Natural killer cell (primary cell): ENCODE measurements at regions not wholly inside any gene's neighbourhood (a gene's known extent, or its start where the extent isn't known, plus 50 kb on each side); places are given as distances from the start of the nearest gene placed in this dataset.

Experiments used
- ATAC-seq, 3 donors: fragments of 150-1000 bp in 2 of 3; fragments of 200-7000 bp in 1 of 3; cut with Tn5 transposase; 1 replicate in 1 of 3; 2 replicates in 2 of 3; pipeline ENCODE4 v1.10.0; 2021; ENCODE audit warnings: mild to moderate bottlenecking in 2 of 3, moderate library complexity in 2 of 3
- DNase-seq, 2 donors: peaks; one replicate each; pipeline versions ENCODE4 v3.0.0 to v3.0.0-alpha.2; 2013 to 2021; ENCODE audit warnings: mixed read lengths in 1 of 2
- H3K27ac ChIP-seq: one replicate; pipeline ENCODE4 v1.5.1; 2013; ENCODE audit warnings: mild to moderate bottlenecking, low read length
- H3K27me3 ChIP-seq: one replicate; pipeline ENCODE4 v1.6.1; 2013; ENCODE audit warnings: low read length; ENCODE audit not compliant: control insufficient read depth, insufficient read depth
- H3K36me3 ChIP-seq: one replicate; pipeline ENCODE4 v1.6.1; 2013; ENCODE audit warnings: low read length; ENCODE audit not compliant: control insufficient read depth, insufficient read depth
- H3K4me1 ChIP-seq: one replicate; pipeline ENCODE4 v1.6.1; 2013; ENCODE audit warnings: low read length; ENCODE audit not compliant: control insufficient read depth, insufficient read depth
- H3K4me3 ChIP-seq: one replicate; pipeline ENCODE4 v1.5.1; 2013; ENCODE audit warnings: low read length
- H3K9me3 ChIP-seq: one replicate; pipeline ENCODE4 v1.6.1; 2013; ENCODE audit warnings: low read length; ENCODE audit not compliant: control insufficient read depth, insufficient read depth
- H3K27ac Mint-ChIP-seq, 2 donors: one replicate each; pipeline ENCODE4 v1.8.0; 2022; ENCODE audit warnings: mild to moderate bottlenecking in 2 of 2, mixed read lengths in 2 of 2, moderate library complexity in 1 of 2
- H3K27me3 Mint-ChIP-seq, 2 donors: one replicate each; pipeline ENCODE4 v1.8.0; 2022; ENCODE audit warnings: low read depth in 2 of 2, mixed read lengths in 2 of 2
- H3K36me3 Mint-ChIP-seq: one replicate; pipeline ENCODE4 v1.8.0; 2022; ENCODE audit warnings: mixed read lengths
- H3K4me1 Mint-ChIP-seq, 2 donors: one replicate each; pipeline ENCODE4 v1.8.0; 2022; ENCODE audit warnings: mixed read lengths in 2 of 2
- H3K4me3 Mint-ChIP-seq: one replicate; pipeline ENCODE4 v1.8.0; 2022; ENCODE audit warnings: mild to moderate bottlenecking, moderate library complexity, mixed read lengths
- H3K9me3 Mint-ChIP-seq, 2 donors: one replicate each; pipeline ENCODE4 v1.8.0; 2022; ENCODE audit warnings: mixed read lengths in 2 of 2
- WGBS: methylation state at CpG from one replicate; pipeline ENCODE4 v1.1.7; 2013; ENCODE audit warnings: missing lambda C conversion rate; ENCODE audit not compliant: insufficient coverage; 5-methylcytosine and 5-hydroxymethylcytosine counted together
- intact Hi-C: fragments of 100-400 bp; cut with micrococcal nuclease; formaldehyde crosslinking; loops from one replicate; pipeline ENCODE4 v1.14.2; 2022
- TF ChIP-seq, protein P1 (sequence below): fragments of 200-600 bp; IDR thresholded peaks from one replicate; pipeline ENCODE4 v1.8.0; 2022; ENCODE audit warnings: antibody characterized with exemption

DNA sequence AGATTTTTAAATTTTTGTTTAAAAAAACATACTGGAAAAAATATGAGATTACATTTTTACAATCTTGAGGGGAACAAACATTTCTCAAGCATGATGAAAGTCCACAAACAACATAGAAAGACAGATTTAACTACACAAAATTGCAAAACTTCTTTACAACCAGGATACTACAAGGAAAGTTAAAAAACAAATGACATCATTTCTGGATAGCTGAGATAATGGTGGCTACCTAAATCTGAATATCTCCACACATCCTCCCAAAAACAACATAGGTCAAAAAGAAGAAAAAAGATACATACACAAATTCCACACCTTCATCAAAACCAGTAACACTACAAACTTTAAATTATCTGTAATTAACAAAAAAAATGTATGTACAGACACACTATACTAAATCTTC, 120.8 kb upstream of the TNPO1 start:
- H3K9me3 ChIP-seq = no peaks in the 10 kb centered on the region
- no peaks in the 10 kb centered on the region for H3K27me3 ChIP-seq
- Mint-ChIP-seq H3K27ac (no peak overlapping the region), H3K4me3 (no peak overlapping the region), H3K36me3 (no peaks in the 10 kb centered on the region), H3K4me1 (no peaks in the 10 kb centered on the region), H3K9me3 (no peaks in the 10 kb centered on the region), H3K27me3 (peaks cover 17 to 43% of the 10 kb centered on the region in 2 donors)
- intact Hi-C loops = no loop called here
- no peaks in the 10 kb centered on the region for H3K4me1 ChIP-seq
- H3K36me3 ChIP-seq = no peaks in the 10 kb centered on the region
- ATAC-seq (no peak), DNase-seq (no peak)
- no peak overlapping the region for H3K4me3 ChIP-seq
- TF ChIP-seq, protein P1, sequence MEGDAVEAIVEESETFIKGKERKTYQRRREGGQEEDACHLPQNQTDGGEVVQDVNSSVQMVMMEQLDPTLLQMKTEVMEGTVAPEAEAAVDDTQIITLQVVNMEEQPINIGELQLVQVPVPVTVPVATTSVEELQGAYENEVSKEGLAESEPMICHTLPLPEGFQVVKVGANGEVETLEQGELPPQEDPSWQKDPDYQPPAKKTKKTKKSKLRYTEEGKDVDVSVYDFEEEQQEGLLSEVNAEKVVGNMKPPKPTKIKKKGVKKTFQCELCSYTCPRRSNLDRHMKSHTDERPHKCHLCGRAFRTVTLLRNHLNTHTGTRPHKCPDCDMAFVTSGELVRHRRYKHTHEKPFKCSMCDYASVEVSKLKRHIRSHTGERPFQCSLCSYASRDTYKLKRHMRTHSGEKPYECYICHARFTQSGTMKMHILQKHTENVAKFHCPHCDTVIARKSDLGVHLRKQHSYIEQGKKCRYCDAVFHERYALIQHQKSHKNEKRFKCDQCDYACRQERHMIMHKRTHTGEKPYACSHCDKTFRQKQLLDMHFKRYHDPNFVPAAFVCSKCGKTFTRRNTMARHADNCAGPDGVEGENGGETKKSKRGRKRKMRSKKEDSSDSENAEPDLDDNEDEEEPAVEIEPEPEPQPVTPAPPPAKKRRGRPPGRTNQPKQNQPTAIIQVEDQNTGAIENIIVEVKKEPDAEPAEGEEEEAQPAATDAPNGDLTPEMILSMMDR = no peak
- H3K27ac ChIP-seq = no peak overlapping the region

DNA sequence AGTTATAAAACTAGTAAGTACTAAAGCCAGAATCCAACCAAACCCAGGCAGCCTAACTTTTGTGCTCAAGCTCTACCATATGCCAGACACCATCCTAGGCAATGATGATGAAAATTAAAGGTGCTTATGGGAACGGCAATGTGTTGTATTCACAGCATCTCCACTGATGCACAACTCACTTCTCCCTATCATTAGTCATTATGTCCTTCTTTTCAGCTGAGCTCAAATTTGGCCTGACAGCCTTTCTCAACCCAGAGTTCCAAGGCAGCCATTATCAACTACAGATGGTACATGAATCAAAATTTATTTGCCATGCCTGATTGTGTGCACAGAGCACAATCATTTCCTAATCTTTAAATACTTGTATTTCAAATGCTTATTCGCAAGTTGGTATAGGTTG, 121.6 kb upstream of the TNPO1 start:
- no peaks in the 10 kb centered on the region for H3K27me3 ChIP-seq
- no peaks in the 10 kb centered on the region for H3K9me3 Mint-ChIP-seq
- DNase-seq (no peak), ATAC-seq (no peak)
- no peaks in the 10 kb centered on the region for H3K4me1 Mint-ChIP-seq
- H3K27ac Mint-ChIP-seq = no peak overlapping the region
- H3K36me3 Mint-ChIP-seq = no peaks in the 10 kb centered on the region
- no peak overlapping the region for H3K27ac ChIP-seq
- intact Hi-C loops = no loop called here
- H3K27me3 Mint-ChIP-seq = peaks cover 17 to 51% of the 10 kb centered on the region in 2 donors
- H3K4me3 Mint-ChIP-seq = no peak overlapping the region
- H3K4me1 ChIP-seq = no peaks in the 10 kb centered on the region
- no peaks in the 10 kb centered on the region for H3K36me3 ChIP-seq
- no peak overlapping the region for H3K4me3 ChIP-seq
- H3K9me3 ChIP-seq = no peaks in the 10 kb centered on the region
- TF ChIP-seq, protein P1 = no peak
- 92% methylated on average over 2 of the region's 2 CpGs for WGBS

DNA sequence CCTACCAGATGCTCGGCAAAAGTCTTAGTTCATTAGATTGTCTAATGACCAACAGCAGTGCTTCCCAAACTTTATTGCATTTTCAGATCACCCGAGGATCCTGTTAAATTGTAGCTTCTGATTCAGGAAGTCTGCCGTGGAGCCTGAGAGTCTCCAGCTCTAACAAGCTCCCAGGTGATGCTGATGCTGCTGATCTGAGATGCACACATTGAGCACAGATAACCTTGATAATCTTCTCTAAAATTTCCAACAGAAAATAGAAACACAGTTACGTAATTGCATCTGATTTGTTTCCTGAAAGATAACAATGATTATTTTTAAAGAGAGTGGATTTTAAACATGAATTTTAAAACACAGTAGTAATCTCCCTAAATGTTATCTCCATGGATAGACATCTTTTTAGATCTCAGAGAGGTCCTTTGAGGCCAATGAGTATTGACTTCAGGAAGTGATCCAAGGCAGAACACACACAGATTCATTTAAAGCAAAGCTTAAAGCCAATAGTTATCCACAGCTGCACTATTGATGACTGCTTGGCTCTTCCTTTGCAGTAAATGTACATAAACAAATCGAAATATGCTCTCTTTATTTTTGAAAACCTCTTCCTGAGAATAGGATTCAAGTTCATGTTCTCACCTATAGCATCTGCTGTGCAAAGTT, 122.8 kb upstream of the TNPO1 start:
- Mint-ChIP-seq H3K4me1 (no peaks in the 10 kb centered on the region), H3K27me3 (peaks cover 15 to 53% of the 10 kb centered on the region in 2 donors), H3K27ac (no peak overlapping the region), H3K36me3 (no peaks in the 10 kb centered on the region), H3K4me3 (no peak overlapping the region), H3K9me3 (no peaks in the 10 kb centered on the region)
- H3K4me1 ChIP-seq = no peaks in the 10 kb centered on the region
- no peak for ATAC-seq
- H3K27ac ChIP-seq = no peak overlapping the region
- intact Hi-C loops = no loop called here
- no peaks in the 10 kb centered on the region for H3K36me3 ChIP-seq
- DNase-seq = no peak
- no peaks in the 10 kb centered on the region for H3K27me3 ChIP-seq
- TF ChIP-seq, protein P1 = no peak
- no peaks in the 10 kb centered on the region for H3K9me3 ChIP-seq
- WGBS = 75% methylated on average over 4 of the region's 5 CpGs
- no peak overlapping the region for H3K4me3 ChIP-seq
